ENCODE measurements at regions not wholly inside any gene's neighbourhood (a gene's known extent, or its start where the extent isn't known, plus 50 kb on each side); places are given as distances from the start of the nearest gene placed in this dataset.

DNA sequence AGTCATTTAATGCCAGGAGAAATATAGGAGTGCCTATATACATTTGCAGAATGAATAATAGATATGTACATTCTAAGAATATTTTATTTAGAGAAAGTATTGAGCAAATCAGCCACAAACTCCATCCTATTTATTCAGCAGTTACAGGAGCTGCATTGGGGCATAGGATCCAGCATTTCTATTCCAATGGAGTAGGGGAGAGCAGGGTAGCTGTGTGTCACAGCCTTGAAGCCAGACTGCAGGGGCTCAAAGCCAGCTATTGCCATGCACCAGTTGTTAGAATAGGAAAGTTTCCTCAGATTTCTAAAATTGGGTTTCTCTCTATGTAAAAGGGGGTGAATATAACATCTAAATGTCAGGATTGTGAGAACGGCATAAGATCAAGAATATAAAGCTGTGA, 116.8 kb upstream of the MYO3A start:
- TF ChIP-seq, protein P1, sequence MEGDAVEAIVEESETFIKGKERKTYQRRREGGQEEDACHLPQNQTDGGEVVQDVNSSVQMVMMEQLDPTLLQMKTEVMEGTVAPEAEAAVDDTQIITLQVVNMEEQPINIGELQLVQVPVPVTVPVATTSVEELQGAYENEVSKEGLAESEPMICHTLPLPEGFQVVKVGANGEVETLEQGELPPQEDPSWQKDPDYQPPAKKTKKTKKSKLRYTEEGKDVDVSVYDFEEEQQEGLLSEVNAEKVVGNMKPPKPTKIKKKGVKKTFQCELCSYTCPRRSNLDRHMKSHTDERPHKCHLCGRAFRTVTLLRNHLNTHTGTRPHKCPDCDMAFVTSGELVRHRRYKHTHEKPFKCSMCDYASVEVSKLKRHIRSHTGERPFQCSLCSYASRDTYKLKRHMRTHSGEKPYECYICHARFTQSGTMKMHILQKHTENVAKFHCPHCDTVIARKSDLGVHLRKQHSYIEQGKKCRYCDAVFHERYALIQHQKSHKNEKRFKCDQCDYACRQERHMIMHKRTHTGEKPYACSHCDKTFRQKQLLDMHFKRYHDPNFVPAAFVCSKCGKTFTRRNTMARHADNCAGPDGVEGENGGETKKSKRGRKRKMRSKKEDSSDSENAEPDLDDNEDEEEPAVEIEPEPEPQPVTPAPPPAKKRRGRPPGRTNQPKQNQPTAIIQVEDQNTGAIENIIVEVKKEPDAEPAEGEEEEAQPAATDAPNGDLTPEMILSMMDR (IDR thresholded peaks at IDR 0.05), result no peak
- no peak for TF ChIP-seq ZFX (IDR thresholded peaks at IDR 0.05; ENCODE audit: borderline replicate concordance)

All from 22Rv1 (cell line).